Left ventricle myocardium superior (tissue), 1 donor: ENCODE measurements at regions not wholly inside any gene's neighbourhood (a gene's known extent, or its start where the extent isn't known, plus 50 kb on each side); places are given as distances from the start of the nearest gene placed in this dataset.
"Not testable (repeated sequence)": the region's sequence is repeated elsewhere in the genome, so short reads cannot be mapped to it uniquely, and the experiment has no call there.

Source experiments
- ATAC-seq: fragments of 200-7000 bp; cut with Tn5 transposase; one replicate; pipeline ENCODE4 v1.9.1; 2020; ENCODE audit warnings: mild to moderate bottlenecking, moderate library complexity
- DNase-seq: peaks from one replicate; pipeline ENCODE4 v3.0.0-alpha.2; 2020
- intact Hi-C: fragments of 100-400 bp; cut with micrococcal nuclease; formaldehyde crosslinking; loops from one replicate; pipeline ENCODE4 v1.11.0; 2022
- donor health status: DM: no; HTN: yes; CAD: no; lungs with severe emphysema.

DNA sequence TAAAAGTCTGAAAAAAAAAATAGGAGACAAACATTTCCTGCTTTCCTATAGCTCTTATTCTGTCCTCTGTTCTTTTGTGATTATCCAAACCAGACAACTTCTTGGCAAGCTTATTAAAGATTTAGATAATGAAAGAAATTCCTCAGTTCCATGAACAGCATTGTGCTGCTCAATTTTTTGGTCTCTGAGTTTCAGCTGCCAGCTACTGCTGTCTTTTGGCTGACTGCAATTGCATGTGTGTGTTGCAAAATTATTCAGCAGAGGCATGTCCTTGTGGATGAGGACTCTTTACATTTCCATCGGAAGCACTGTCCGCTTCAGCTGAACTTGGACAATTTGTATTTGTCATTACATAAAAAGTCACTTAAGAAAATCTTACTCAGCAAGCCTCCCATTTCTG lies 397.3 kb upstream of the RASGRP1 start:
- intact Hi-C loops: no loop called here
- ATAC-seq (no peak), DNase-seq (no peak)

DNA sequence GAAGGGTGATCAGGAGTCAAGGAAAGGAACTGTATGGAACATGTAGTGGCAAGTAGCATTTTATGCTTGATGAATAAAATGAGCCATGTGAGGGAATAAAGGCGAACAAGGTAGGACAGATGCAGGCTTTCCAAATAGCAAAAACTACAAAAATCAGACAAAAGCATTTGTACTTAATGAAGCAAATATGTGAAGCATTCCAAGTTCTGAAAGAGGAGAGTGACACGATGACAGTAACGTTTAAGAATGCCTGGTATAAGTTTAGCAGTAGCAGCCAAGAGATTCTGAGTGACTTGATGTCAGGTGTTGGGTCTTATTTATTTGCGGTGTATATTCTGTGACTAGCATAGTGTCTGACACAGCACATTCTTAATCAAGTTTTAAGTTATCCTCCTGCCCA lies 408.2 kb upstream of the RASGRP1 start:
- intact Hi-C loops: no loop called here
- ATAC-seq (no peak), DNase-seq (no peak)

DNA sequence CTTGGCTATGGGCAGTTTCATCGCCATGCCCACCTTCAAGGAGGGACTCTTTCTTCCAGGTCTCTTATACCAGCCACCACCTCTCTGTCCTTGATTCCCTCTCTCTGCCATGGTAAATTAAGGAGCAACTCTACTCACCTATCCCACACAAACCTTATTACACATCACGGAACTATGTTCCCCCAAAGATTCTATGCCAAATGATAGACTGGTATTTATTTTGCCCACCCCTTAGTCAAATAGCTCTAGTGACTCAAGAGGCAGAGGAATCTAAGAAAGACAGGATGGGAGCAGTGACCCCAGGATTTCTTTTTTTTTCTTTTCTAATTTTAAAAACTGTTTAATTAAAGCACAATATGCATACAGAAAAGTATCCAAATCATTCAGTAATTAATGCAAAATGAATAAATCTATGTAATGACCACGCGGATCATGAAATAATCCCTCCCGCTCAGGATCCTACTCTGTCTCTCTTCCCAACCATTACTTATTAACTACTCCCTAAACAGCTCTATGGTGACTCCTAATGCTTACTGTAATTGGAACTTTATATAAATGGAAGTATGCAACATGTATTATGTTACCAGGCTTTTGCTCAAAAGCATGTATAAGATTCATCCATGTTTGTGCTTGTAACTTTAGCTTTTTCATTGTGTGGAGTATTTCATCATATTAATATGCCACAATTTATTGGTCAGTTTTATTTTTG lies 410.8 kb upstream of the RASGRP1 start:
- intact Hi-C loops: no loop called here
- ATAC-seq: no peak
- no peak for DNase-seq

DNA sequence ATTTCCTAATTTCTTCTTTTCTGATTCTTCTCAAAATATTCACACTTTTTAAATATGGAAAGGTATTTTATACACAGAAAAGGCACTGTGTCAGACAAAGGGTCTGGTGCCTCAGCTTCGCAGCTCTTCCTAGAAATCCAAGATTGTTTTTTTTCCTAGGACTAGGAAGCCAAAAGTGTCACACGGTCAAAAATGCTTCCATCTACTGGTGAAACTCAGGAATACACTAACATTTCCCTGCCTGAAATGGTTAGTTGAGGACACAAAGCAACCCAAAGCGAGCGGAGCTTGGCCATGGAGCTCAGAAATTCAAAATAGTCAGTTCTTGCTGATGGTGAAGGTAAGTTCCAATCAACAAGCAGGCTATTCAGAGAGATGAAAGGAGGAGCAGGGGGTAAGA lies 426.5 kb upstream of the RASGRP1 start:
- ATAC-seq: peak; percentile 42
- DNase-seq: no peak
- intact Hi-C loops: no loop called here

DNA sequence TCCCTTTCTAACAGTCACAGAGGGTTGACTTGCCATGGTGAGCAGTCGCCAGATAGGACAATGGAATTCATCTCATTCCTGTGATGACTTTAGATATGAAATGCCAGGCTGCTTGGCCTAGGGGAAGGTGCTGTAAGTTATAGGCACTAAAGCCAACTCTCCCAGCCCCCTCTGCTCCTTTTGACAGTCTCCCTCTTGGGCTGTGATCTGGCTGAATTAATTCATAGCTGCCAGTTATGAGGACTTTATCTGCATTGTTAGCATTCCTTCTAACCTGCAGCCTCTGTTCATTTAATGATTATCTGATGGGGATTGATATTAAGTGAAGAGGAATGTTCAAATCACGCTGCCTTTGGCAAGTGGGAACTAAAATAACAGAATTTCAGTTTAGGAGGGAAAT lies 427.1 kb upstream of the RASGRP1 start:
- intact Hi-C loops: no loop called here
- ATAC-seq: peak; percentile 35

DNA sequence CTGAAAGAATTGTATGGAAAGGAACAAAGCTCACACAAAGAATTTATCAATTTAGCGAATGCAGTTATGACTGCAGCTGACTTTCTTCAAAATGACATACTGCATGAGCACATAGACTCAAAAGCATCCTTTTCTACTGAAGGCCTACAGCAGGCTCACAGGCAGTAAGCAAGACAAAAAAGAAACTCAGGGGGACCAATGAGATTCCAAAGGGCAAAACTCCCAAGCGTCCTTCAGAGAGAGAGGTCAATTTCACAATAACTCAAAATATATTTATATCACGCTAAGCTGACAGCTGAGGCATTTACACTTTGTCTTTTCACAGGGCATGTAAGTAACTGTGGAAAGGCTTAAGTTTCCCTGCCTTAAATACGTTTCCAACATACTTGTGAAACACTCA lies 427.9 kb upstream of the RASGRP1 start:
- ATAC-seq: peak; percentile 76
- no peak for DNase-seq
- intact Hi-C loops: no loop called here

More for the DNA sequence above, 427.1 kb upstream of the RASGRP1 start:
- no peak for DNase-seq

DNA sequence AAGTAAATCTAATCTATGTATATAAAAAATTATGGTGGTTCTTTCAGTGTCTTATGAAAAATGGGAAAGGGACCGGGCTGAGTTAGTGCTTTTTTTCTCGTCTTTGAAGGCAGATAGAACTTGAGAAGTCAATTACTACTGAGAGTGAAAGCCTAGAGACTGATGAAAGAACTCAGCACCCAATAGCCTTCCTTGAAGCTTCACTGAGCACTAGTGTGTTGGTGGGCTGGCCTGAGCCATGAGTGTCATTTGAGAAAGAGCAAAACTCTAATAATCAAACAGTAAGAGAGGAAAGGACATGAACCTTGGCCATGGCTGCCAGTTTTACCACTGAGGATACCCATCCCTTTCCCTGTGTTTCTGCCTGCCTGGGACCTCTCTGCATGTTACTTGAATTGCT lies 428.3 kb upstream of the RASGRP1 start:
- intact Hi-C loops: no loop called here
- DNase-seq: no peak

DNA sequence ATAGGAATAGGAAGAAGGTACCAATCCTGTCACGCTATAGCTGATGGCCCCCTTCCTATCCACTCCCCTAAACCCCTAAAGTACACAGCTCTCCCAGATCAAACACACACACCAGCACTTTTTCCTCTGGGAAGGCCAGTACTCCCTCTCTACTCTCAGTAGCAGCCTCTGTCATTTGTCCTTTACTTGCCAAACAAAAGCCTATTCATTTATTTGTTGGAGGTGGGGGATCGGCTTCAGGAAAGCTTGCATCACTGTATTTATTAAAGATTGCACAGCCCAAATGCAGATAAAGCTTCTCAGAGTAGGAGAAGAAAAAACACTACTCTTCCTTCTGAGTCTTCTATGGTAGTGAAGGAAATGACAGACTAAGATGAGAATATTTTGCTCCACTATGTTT lies 429.7 kb upstream of the RASGRP1 start:
- no peak for DNase-seq

More for the DNA sequence above, 428.3 kb upstream of the RASGRP1 start:
- peak; percentile 49 for ATAC-seq

DNA sequence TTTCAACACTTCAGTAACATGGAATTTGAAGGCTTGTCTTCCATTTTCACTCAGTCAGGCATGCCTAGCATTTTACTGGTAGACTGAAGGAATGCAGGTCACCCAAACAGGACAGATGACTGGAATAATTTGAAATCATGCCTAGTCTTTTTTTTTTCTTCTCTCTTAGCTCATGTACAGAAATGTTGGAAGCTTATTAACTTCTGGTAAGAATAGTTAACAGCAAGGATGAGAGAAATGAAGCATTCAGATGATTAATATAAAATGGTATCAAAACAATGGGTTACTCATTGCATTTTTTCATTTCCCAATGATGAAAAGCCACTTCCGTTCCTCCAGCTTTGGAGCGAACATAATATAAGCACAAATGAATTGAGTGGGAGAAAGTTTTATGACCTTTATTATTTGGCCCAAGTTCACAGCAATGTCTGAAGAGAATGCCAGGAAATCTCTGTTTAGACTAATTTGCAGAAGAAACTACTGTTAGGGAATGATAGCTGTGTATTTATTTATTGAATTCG lies 431.6 kb upstream of the RASGRP1 start:
- intact Hi-C loops: no loop called here
- ATAC-seq: no peak
- no peak for DNase-seq

More for the DNA sequence above, 429.7 kb upstream of the RASGRP1 start:
- intact Hi-C loops: no loop called here
- ATAC-seq: no peak

DNA sequence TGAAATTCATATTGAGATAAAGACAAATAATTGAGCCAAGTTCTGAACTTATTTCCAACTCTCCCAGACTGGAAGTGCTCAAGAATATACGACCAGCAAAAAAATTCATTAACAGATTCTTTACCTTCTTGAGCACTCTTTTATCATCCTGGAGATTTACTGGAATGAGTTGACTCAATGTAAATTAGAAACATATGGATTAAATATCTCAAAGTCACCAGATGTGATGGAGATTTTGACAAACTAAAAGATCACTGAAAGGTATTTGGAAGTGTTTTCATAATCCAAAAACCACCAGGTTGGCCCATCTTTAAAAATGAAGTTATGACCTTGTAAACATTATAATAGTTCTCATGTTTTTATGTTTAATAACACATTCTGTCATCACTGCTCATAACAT lies 433.2 kb upstream of the RASGRP1 start:
- ATAC-seq (no peak), DNase-seq (no peak)
- intact Hi-C loops: no loop called here

DNA sequence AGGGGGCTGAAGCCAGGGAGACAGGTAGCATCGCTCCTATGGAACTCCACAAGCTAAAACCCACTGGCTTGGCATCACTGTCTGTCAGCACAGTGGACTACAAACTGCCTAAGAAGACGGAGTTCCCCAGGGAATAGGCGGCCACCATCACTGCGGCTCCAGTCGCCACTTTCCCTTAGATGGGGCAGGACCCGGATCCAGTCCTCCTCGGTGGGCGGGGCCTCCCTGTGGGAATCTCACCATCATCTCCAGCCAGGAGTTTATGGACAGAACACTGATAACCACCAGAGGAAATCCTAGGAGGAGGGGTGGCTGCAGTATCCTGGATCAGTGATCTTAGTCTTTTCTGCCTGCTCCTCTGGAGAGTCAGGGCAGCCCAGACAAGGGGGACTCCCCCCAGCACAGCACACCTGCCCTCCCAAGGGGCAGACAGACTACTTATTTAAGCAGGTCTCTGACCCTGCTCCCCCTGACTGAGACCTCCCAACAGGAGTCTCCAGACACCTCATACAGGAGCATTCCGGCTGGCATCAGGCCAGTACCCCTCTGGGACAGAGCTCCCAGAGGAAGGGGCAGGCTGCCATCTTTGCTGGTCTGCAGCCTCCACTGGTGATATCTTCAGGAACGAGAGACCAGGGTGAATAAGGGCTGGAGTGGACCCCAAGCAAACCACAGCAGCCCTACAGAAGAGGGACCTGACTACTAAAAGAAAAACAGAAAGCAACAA lies 435.6 kb upstream of the RASGRP1 start:
- intact Hi-C loops: no loop called here
- DNase-seq (no peak), ATAC-seq (no peak)

DNA sequence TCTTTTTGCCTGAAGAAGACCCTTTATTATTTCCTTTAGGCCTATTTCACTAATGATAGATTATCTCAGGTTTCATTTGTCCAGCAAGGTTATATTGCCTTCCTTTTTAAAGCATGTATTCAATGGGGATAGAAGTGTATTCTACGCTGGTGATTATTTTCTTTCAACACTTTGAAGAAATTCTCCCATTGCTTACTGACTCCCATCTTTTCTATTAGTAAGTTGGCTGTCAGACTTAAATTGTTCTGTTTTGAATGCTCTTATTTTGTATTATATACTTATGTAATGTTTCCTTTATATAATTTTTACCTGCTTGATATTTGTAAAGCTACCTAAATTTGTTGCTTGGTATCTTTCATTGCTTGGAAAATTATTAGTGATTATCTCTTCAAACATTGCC lies 445.1 kb upstream of the RASGRP1 start:
- ATAC-seq: no peak
- DNase-seq: no peak
- intact Hi-C loops: no loop called here

DNA sequence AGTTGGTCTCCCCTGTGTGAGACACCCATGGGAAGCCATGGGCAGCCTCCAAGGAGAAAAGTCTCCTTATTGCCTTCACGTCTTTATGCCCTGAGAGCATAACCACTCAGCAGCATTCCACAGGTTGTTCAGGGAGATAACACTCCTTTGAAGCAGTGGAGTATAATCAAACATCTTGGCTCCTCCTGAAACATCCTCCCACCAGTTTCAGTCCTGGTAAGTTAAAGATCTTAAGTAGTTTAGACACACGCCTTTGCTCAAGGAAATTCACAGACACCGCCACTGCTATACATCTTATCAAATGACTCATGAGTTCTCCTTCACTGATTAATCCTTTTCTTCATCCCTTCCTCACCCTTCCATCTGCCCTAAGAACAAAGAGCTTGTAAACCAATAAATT lies 446.5 kb upstream of the RASGRP1 start:
- ATAC-seq, intact Hi-C loops: not testable (repeated sequence)

DNA sequence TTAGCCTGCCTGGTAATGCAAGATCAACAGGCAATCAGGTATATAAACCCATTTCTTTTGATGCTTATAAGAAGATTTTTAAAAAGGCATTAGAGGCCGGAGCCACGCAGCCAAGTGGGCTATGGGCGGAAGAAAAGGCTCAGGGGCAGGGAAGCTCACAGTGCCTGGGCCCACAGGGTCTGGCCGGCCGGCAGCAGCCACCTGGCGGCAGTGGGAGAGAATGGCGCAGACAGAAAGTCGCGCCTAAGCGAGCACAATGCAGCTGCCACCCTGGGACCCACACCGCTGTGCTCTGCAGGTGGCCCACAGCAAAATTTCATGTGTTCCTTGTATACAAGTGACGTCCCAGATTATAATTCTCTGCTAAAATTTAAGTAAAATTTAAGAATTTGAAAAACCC lies 448.6 kb upstream of the RASGRP1 start:
- DNase-seq (no peak), ATAC-seq (no peak)
- intact Hi-C loops: no loop called here

More for the DNA sequence above, 446.5 kb upstream of the RASGRP1 start:
- DNase-seq: not testable (repeated sequence)

DNA sequence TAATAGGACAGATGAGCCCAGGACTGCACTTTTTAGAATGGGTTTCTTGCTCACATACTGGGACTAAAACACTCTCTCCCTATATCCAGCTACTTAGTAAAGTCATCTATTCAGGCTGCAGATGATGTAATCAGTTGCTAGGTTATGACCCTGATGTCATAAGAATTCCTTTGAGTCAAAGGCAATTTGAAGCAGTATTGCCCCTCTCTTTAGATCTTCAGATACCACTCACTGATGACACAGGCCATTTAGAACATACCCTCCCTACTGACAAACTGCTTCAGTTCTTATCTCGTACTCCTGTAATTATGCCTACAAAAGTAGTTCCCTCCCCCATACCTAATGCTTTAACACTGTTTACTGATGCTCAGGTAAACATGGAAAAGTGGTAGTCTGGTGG lies 450.1 kb upstream of the RASGRP1 start:
- ATAC-seq (no peak), DNase-seq (no peak)

DNA sequence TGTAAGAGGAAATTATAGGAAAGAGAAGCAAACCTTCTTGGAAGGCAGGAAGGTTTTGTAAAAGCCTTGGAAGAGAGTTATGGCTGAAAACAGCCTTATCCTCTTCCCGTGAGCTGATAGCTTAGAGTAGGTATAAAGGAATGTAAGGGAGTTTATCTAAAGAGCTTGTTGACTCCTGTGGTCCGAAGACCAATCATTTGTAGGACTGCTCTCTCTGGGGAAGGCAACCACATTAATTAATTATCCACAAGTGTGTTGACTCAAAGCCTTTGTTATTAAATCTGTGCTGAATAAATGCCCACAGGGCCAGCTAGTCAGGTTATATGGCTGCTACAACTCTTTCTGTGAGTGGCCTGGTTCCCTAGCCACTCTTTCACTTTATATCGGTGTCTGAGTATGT lies 452.1 kb upstream of the RASGRP1 start:
- no peak for ATAC-seq
- DNase-seq: no peak
- intact Hi-C loops: no loop called here

More for the DNA sequence above, 450.1 kb upstream of the RASGRP1 start:
- intact Hi-C loops: no loop called here

DNA sequence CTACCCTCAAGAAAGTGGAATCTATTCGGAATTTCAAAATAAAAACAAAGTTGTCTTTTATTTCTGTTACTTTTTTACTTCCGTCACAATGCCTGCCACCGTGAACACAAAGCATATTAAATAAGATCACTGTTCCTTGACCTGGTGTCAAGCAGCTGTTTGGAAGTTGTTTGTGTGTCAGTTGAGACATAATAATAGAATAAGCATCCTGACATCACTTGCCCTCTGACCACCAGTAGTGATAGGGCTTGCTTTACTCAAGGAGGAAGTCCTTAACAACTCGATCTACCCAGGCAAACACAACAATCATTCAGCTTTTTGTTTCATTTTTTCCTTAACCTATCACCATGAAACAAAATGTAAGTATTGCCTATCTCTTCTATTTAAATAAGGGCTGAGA lies 454.4 kb upstream of the RASGRP1 start:
- DNase-seq: no peak
- intact Hi-C loops: no loop called here
- no peak for ATAC-seq

DNA sequence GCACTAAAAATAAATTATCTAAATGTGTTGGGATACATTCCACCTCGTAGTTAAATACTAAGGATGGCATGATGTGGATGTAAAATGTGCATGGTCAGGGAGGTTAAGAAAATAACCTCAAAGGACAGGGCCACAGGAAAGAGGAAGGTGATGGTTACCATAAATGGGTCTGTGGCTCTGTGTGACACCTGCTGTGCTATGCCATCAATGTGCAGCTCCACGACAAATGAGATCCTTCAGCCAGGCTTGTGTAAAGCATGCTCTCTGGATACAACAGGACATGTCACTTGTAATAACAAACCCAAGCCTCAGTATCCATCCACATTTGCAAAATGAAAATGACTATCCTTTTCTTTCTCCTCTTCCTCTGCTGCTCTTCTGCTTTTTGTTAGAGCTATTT lies 456.7 kb upstream of the RASGRP1 start:
- intact Hi-C loops: no loop called here
- ATAC-seq (no peak), DNase-seq (no peak)

DNA sequence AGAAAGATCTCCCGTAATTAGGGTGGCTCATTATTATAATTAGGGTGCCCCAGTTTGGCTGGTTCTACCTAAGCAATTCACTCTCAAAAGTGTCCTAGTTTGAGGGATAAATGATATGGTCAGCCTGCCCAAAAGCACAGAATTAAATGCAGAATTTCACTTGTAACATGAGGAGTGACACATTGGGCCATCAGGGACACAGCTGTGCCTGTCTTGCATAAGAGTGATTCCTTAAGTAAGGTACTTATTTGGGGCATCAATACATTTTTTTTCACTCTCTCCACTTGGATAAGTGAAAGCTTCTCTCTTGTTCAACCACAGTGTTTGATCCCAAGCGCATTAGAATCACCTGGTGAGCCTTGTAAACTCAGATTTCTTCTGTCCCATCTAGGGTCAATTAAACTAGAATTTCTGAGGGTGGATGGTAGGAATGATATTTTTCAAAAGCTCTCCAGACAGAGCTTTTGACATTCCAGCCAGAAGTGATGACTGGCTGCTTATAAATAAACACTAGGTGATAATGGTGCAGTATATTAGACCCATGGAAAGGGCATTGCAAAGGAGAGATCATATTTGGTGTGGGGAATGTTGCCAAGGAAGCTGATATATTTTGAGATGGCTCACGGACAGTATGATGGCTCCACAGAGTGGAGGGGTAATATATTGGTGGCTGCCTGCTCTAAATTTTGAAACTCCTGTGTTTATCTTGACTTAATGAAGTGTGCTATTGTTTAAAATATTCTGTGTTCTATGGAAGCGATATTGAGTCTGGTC lies 458.1 kb upstream of the RASGRP1 start:
- peak; percentile 98 for ATAC-seq
- intact Hi-C loops: no loop called here
- no peak for DNase-seq

DNA sequence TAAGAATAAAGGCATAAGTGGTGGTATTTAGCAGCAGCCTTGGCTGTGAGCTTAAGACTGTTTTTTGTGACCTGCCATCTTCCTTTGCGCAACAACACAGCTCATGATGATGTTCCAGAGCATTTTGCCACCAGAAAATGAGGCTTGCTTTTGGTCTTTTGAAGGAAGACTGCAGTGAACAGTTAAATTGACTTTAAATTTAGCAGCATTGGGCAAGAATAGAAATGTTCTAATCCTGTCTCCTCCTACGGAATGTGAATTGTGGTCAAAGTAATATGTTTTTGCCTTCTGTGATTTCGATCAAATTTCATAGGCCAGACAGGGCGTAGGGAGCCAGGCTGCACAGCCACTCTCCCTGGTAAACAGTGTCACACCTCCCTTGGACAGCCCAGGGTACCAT lies 460.7 kb upstream of the RASGRP1 start:
- no peak for ATAC-seq
- DNase-seq: no peak
- intact Hi-C loops: no loop called here
